ENCODE measurements at regions not wholly inside any gene's neighbourhood (a gene's known extent, or its start where the extent isn't known, plus 50 kb on each side); places are given as distances from the start of the nearest gene placed in this dataset.

DNA sequence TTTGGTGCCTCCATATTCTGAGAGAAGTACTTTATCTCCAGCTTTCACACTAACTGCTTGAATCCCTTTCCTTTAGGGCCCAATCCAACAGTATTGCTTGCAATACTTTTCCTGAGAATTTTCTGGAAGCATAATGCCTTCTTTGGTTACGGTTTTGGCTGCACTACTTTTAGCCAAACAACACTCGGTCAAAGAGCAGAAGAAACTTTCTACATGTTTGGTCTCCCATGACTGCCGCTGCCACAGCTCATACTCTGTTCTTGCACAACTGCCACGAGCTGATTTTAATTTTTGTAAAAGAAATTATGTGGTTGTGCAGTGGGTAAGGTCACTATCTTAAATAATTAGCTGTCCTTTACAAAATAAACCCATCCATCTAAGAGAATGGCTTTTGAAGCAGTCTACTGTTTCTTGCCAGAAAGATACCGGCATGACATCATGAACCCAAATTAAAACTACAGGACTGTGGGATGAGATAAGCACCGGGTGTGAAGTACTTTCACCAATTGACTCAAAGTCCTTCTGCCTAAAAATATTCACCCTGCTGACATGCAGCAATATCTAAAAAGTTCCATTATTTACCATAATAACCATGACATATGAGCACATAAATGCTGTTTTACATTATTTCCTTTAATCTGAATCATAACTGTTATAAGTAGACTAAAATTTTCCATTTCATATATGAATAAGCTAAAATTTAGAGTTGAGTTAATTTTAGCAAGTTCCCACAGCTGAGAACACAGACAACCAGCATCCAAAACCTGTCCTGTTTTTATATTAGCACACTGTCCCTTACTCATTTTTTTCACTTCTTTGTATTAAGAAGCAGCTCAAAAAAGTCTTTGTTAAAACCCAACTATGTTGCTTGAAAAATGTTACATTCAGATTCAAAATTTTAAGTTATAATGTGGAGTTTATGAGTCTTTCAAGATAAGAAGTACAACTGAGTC lies 1154.3 kb downstream of the EPHA3 start:
- no peak overlapping the region for H3K4me3 Mint-ChIP-seq
- peaks cover 13% of the 10 kb centered on the region for H3K9me3 Mint-ChIP-seq
- ATAC-seq (no peak), DNase-seq (ENCODE audit: low spot score) (no peak)
- ChIA-PET POLR2A (no interaction called here), CTCF (no interaction called here)
- H3K36me3 Mint-ChIP-seq = peaks cover 39% of the 10 kb centered on the region
- TF ChIP-seq ERG (CRISPR knock-in tag; IDR thresholded peaks at IDR 0.05) (no peak), FOXP1 (CRISPR knock-in tag; IDR thresholded peaks at IDR 0.05; ENCODE audit: borderline replicate concordance) (no peak), SOX15 (CRISPR knock-in tag; IDR thresholded peaks at IDR 0.05) (no peak), E2F4 (CRISPR knock-in tag; IDR thresholded peaks at IDR 0.05; ENCODE audit: borderline replicate concordance, low read depth) (no peak), ELF4 (CRISPR knock-in tag; IDR thresholded peaks at IDR 0.05; ENCODE audit: low read depth) (no peak), NFYB (CRISPR knock-in tag; conservative IDR thresholded peaks at IDR 0.05; ENCODE audit: low read depth) (no peak), ZNF281 (CRISPR knock-in tag; IDR thresholded peaks at IDR 0.05) (no peak), RELA (CRISPR knock-in tag; IDR thresholded peaks at IDR 0.05; ENCODE audit: borderline replicate concordance) (no peak)
- TF ChIP-seq, protein P1, sequence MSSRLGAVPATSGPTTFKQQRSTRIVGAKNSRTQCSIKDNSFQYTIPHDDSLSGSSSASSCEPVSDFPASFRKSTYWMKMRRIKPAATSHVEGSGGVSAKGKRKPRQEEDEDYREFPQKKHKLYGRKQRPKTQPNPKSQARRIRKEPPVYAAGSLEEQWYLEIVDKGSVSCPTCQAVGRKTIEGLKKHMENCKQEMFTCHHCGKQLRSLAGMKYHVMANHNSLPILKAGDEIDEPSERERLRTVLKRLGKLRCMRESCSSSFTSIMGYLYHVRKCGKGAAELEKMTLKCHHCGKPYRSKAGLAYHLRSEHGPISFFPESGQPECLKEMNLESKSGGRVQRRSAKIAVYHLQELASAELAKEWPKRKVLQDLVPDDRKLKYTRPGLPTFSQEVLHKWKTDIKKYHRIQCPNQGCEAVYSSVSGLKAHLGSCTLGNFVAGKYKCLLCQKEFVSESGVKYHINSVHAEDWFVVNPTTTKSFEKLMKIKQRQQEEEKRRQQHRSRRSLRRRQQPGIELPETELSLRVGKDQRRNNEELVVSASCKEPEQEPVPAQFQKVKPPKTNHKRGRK (CRISPR knock-in tag; IDR thresholded peaks at IDR 0.05; ENCODE audit: borderline replicate concordance) = no peak
- no peak overlapping the region for H3K27ac Mint-ChIP-seq
- peaks cover 4% of the 10 kb centered on the region for H3K27me3 Mint-ChIP-seq (ENCODE audit: low read depth)
- H3K4me1 Mint-ChIP-seq = no peaks in the 10 kb centered on the region

Measured in WTC11 (cell line).